NCI-H2107 treated with DMSO at 0.1 percent for 48 hours (cell line): ENCODE measurements at regions not wholly inside any gene's neighbourhood (a gene's known extent, or its start where the extent isn't known, plus 50 kb on each side); places are given as distances from the start of the nearest gene placed in this dataset.
A peak's percentile ranks its signal among the peaks of the same experiment; 100 is the strongest.
"Not testable (repeated sequence)": the region's sequence is repeated elsewhere in the genome, so short reads cannot be mapped to it uniquely, and the experiment has no call there.

Experiments used
- DNase-seq: peaks from one replicate; lab custom pipeline; 2025; ENCODE audit not compliant: unreplicated experiment; lab: John Stamatoyannopoulos, UW

DNA sequence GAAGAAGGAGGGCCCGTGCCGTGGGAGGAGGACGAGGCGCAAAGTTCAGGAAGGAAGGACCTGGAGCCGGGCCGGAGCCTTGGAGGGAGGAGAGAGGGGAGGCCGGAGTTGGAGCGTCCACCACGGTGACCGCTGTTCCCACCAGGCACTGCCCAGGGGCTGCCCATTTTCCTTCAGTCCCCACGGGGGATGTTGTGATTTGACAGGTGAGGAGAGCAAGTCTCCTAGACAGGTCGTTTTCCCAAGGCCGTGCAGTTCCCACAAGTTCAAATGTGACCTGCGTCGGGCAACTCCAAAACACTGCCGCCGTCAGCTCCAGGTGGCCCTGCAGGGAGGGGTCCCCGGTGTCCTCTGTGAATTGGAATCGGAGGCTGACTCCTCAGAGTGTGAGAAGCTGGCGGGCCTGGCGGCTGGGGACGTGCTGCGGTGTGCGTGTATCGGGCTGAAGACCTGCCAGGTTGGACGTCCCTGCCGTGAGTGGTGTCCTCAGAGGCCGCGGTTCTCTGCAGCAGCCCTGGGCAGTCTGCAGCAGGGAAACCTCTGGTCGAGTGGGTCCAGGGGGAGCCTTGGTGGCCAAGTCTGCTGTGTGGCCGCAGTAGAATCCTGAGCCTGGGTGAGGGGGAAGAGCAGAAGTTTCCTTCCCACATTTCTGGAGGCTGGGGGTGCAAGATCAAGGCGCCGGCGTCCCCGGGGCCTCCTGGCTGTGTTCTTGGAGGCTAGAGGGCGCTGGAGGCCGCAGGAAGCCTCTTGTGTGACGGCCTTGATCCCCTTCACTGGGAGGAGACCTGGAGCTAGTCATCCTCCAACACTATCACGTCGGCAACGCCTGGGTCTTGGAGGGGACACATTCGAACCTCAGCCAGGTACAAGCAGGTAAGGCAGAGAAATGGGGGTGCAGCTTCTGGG is 115.1 kb upstream of the FRMD1 start:
- DNase-seq: no peak

DNA sequence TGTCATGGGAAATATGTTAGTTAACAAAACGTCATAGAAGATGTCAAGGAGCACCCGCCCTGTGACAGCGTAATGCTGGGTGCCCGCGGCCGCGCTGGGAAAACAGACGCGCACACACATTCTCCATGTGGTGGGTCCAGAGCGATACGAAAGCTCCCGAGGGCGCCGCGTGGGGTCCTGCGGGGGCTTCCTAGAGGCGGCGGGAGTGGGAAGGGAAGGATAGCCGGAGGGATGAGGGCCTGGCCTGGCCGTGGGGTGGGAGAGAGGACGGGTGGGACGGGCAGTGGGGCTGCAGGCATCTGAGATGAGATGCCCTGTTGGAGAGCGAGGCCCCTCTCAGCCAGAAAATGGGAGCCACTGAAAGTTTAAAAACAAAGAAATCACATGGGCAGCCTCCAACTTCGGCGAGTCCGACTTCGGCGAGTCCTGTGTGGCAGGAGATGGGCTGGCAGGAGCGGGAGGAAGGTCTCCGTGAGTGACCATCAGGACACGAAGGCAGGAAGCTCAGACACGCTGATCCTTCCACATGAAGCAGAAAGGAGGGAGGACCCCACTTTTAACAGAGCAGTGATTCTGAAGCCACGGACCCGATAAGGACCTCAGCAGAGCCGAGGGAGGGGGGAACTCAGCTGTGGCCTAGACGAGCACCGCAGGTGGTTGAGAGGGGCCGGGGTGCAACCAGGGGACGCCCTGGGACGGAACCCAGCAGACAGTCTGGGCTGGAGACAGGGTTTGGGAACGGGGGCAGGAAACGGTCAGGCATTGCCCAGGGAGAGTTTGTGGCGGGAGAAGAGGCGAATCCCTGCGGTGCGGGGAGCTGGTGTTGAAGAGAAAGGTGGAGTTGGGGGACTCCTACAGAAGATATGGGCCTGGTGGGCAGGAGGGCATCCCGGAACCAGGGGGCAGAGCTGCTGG is 114.1 kb upstream of the FRMD1 start:
- no peak for DNase-seq

DNA sequence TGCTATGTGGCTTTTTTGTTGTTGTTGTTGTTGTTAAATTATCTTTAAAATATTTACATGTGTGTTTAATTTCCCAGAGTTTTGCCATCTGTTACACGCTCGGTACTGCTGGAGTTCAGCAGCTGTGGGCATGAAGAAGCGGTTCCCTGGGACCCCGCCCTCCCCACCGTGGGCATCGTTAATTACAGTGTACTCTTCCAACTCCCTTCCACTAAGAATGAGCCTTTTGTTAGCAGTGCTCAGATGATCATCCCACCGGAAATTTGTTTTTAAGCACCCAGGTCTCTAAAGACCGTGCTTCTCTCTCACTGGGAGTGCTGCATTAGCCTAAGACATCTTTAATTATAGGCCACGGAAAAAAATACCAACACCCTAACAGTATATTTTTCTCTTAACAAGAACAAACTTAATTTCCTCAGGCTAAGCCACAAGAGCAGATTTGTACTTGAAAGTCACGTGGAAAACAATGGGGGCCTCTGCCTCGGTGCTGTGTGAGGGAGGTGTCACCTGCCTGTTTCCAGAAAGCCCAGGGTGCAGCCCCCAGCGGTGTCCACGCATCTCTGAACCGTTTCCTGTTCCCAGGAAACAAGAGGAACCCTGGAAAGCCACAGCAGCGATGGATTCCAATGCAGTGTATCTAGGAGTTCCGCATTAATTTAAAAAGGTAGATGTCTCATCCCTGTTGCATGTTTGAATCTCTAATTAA is 113.3 kb upstream of the FRMD1 start:
- peak; percentile 62 for DNase-seq

DNA sequence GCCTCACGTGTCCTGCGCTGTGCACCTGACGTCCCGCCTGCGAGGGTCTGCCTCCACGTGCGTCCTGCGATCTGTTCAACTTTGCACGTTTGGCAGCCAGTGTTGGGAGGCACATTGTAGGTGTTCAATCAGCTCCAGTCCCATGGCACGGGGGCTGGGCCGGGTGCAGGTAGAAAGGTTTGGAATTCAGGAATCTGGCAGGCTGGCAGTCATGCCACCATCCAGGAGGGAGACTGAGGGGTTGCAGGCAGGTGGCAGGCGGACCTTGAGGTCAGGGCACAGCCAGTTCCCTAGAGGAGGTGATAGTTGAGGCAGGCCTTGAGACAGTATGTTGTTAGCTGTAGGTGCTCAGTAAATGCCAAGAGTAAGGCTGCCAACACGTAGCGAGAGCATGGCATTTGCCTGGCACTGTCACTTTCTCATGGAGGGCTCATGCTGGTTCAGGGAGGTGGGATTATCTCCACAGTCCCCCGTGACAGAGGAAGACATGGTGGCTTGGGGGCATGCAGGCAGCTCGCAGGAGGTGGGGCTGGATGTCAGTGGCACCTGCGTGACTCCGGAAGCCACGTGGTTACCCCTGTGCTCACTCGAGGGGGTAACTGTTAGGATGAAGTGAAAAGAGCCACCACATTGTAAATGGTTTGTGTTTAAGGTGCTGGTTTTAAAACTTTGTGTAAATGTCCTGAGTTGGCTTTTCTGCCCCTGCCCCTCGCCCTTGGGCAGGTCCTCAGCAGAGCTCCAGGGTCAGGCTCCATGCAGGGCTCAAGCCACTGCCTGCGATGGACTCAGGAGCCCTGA is 111.8 kb upstream of the FRMD1 start:
- DNase-seq: no peak

DNA sequence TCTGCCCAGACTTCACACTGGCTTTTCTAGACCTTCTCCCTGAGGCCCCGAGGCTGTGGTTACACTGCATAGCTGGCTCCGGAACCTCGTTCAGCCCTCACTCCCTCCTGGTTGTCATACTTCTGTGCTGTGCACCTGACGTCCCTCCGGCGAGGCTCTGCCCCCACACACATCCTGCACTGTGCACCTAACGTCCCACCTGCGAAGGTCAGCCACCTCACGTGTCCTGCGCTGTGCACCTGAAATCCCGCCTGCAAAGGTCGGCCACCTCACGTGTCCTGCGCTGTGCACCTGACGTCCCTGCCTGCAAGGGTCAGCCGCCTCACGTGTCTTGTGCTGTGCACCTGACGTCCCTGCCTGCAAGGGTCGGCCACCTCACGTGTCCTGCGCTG is 111.0 kb upstream of the FRMD1 start:
- DNase-seq: no peak

DNA sequence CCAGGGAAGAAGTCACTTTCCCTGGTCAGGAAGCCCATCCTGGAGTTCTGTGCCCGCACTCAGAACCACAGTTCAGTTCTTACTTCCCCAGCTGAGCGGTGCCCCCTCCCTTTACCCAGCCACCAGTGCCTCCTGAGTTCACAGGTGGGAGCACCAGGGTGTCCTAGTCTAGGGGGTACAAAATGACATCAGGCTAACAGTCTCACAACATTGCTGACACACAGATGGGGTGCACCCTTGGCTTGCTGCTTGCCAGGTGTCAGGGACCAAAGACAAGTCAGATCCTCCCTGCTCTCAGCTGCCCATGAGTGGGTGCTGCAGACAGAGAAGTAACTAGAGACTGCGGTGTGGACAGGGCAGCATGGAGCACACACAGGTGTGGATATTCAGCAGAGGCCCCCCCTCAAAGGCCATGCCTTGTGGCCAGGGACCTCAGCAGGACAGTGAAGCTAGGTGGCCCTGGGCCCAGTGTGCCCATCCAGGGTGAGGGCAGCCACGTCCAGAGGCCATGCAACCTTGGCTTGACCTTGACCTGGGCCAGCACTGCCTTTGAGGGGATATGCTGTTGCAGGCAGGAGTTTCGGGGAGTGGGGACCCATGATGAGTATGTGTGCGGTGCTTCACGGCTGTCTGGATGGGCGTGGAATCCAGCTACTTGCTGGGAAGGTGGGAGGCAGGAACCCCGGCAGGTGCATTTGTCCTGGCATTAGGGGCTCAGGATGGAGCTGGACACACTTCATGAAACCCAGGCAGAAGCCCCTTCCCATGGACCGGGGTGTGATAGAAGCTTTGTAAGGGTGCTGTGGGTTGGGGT is 110.4 kb upstream of the FRMD1 start:
- DNase-seq: no peak

DNA sequence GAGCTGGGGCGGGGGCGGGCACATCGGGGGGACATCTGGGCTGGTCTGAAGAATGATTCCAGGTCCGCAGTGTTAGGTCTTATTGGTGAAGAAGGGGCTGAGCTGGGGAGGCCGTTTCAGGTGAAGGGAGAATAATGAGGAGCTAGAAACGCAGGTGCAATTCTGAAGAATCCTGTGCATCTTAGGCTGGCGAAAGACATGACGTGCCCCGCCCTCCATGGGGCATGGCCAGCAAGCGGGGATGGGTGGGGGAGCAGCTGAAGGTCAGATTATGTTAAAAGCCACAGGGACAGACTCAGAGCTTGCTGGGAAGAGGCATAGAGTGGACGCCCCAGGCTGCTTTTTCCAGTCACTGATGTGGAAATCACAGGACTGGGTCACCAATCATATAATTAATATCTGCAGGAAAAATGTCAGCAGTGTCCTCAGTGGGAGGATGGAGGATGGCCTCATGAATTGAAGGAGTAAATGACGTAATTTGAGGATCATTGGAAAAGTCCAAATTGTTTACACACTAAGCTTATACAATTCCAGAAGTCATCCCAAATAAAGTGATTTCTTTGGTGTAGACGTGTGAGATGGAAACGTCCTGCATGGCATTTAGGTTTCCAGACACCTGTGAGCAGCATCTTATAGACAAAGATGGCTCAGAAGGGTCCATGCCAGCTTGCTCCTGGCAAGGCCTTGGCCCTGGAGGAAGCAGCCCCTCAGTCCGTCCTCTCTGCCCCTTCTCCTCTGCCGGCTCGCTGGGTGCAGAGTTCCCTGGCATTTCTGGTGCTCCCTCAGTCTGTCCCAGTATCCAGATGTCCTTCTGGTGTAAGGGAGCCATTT is 109.6 kb upstream of the FRMD1 start:
- no peak for DNase-seq

DNA sequence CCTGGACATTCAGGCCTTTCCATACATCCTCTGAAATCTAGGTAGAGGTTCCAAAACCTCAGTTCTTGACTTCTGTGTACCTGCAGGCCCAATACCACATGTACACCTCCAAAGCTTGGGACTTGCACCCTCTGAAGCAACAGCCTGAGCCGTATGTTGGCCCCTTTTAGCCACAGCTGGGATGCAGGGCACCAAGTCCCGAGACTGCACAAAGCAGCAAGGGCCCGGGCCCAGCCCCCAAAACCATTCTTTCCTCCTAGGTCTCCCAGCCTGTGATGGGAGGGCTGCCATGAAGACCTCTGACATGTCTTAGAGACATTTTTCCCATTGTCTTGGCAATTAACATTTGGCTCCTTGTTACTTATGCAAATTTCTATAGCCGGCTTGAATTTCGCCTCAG is 107.4 kb upstream of the FRMD1 start:
- no peak for DNase-seq

DNA sequence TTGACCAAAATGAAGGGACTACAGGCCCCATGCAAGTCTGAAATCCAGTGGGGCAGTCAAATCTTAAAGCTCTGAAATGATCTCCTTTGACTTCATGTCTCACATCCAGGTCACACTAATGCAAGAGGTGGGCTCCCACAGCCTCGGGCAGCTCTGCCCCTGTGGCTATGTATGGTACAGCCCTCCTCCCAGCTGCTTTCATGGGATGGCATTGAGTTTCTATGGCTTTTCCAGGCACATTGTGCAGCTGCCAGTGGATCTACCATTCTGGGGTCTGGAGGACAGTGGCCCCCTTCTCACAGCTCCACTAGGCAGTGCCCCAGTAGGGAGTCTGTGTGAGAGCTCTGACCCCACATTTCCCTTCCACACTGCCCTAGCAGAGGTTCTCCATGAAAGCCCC is 107.0 kb upstream of the FRMD1 start:
- DNase-seq: not testable (repeated sequence)

DNA sequence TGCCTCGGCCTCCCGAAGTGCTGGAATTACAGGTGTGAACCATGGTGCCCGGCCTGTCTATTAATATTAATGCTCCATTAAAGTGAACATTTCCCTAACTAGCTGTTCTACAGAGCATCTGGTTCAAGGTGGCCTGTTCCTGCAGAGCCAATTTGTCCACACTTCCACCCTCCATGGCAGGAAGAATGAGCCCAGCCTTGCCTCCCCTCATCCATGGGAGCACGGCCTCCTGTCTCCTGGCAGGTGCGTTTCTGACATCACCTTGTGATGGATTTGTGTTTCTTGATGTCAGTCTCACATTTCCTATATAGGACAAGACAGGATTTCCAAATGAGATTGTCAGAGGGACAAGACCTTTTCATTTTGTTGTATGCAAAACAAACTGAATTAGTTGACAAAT is 105.7 kb upstream of the FRMD1 start:
- no peak for DNase-seq

DNA sequence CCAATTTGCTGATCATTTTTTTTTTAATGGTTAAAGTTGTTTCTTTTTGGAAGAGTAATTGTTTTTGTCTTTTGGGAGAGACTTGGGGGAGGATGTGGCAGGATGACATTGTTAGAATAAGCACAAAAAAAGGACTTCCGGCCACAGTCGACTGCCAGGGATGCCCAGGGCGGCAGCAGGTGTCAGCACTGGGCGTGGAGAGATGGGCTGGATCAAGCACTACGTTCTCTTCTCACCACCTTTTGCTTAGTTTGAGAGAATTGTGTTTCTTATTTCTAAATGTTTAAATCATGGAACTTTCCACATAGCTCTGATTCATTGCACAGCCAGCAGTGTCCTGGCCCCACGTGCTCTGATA is 104.6 kb upstream of the FRMD1 start:
- no peak for DNase-seq

DNA sequence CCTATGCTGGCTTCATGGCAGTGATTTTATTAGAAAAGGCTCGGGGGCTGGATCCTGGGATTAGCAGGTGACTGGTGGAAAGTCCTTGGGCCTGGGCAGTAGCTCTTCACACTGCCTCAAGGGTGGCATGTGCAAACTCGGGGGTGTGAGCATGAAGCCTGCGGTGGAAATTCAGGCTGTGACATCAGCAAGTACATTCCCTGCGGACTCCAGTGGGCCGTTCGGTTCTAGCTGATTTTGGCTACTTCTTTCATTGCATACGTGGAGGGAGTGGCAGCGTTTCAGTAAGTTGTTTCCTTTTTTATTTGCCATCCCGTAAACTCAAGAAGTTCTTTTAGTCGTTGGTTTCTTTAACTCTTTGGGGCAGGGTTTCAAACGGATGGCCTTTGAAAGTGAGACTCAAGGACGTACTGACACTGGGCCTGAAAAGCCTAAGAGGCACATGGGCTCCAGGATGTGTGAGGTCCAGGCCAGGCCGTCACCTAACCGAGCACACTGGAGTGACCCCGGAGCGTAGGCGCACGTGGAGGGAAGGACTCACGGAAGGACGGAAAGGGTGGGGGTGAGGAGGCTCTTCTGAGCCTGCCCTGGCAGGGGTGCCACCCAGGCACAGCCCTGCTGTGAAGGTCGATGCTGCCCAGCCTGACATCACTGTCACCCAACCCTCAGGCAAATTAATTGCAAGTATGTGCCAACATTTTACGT is 104.0 kb upstream of the FRMD1 start:
- no peak for DNase-seq

DNA sequence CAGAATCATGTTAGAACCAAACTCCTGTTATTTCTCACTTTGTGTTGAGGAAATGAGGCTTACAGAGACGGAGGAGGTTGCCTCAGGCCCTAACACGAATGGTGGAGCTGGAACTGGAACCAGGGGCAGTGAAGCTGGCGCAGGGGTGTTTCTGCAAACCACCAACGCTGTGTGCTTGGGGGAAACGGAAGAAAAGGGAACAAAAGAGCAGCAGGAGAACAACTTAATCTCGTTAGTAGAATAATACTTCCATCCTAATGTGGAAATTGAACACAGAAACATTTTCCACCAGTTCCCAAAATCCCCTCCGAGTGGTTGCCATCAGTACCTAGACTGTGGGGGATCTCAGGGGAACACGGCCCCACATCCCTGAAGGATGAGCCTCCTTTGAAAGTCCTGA is 103.4 kb upstream of the FRMD1 start:
- DNase-seq: no peak

DNA sequence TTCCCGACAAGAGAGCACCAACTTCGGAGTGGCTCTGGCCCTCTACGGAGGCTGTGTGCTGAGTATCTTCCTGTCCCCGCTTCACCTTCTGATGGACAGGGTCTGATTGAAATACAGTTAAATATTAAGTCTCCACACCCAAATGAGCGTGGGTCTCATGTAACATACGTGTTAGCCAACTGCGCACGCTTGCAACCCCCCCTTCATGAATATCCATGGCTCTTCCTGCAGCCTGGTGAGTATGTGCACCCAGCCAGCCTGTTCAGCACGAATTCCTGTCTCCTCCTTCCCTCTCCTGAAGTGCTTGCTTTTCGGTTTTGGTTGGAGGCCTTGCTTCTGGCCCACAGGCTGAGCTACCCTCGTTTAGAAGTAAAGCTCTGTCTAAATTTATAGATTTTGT is 102.9 kb upstream of the FRMD1 start:
- no peak for DNase-seq

DNA sequence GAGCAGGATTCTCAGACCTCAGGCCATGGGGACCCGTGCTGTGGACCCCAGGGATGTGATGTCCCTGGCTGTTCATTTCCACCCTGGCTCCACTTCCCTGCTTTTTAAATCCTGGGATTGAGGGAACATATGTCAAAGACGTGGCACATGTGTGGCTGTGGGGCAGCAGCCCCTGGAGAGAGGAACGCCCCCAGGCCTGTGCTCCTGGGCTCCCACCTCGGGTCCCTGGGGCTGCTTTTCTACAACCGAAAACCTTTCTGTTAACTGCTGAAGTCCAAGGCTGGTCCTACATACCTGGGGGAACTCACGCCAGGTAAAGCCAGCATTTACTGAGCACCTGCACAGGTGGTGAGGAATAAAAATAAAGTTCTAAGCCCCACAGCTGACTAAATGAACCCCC is 102.3 kb upstream of the FRMD1 start:
- no peak for DNase-seq

DNA sequence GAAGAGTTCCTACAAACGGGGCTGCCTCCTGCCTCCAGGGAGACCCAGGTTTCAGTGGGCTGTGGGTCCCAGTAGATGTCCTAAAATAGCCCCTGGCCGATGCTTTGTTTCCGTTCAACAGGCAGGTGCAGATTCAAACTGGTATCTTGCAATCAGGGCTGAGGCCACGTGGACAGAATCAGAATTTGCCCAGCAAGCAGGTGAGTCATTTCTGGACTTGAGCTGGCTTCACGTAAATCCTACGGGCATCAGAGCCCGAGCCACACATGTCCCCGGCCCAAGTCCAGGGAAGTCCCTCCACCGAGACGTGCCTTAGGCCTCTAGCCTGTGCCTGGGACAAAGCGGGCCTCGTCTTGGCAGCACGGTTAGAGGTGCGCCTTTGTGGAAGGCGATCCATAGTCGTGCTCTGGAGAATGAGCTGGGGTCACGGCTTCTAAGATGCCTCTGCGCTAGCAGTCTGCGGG is 101.6 kb upstream of the FRMD1 start:
- no peak for DNase-seq

DNA sequence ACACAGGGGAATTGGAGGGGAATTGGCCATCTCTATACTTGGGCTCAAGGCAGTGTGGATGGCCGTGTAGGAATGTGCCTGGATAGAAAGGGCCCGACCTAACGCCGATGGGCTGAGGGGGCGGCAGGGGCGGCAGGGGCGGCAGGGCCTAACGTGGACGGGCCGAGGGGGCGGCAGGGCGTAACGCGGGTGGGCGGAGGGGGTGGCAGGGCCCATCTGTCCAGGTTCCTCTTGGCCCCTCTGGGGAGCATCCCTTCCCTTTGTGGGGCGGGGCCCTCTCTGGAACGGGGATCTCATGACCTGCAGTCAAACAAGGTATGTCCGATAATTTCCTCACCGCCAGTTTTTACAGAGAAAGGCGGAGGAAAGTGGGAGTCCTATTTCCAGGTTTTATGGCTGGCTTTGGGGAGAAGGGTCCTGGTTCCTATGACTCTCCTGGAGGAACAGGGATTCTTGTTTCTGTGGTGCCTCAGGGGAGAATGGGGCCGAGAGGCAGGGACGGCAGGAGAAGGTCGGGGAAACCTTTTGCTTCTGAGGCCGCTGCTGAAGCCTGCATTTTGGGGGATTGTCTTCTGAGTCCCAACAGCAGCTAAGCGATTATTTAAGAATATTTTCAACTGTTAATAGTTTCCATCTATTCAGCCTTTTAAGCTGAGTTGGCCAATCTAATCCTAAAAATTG is 100.8 kb upstream of the FRMD1 start:
- DNase-seq: no peak

DNA sequence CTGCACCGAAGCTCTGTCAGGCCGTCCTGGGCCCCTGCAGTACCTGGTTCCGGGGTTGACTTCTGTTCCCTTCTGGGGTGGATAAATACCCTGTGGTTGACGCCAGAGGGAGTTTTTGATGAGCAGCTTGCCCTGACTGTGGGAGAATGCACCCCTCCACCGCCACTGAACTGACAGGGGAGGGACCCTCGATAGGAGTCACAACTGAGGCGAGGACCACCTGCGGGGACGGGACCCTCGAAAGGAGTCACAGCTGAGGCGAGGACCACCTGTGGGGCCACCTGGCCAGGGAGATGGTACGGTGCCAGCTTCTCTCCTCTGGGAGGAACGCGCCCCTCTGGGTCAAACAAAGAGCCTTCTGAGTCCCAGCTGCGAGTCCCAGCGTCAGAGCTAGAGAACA is 100.1 kb upstream of the FRMD1 start:
- no peak for DNase-seq
